Posterior vena cava (tissue), 2 donors: ENCODE measurements at regions not wholly inside any gene's neighbourhood (a gene's known extent, or its start where the extent isn't known, plus 50 kb on each side); places are given as distances from the start of the nearest gene placed in this dataset.

ENCODE experiments used
- DNase-seq: peaks from one replicate; pipeline ENCODE4 v3.0.0-alpha.2; 2020; ENCODE audit warnings: low spot score
- intact Hi-C, 2 donors: fragments of 100-400 bp; cut with DNase I; formaldehyde crosslinking; loops; one replicate each; pipeline versions ENCODE4 v1.14.1 to v1.14.2; 2022 to 2023
- donor health status: DM: yes; HTN: yes; CAD: no.
- donor health status: DM: yes; HTN: yes; CAD: no.

GRCh38 chr6:91387290-91388059 lies 800.6 kb upstream of the MAP3K7 start:
- intact Hi-C loops, result no loop called here
- no peak for DNase-seq

- DNase-seq, result no peak
- intact Hi-C loops, result no loop called here
Measured at GRCh38 chr6:91386204-91386603, 799.3 kb upstream of the MAP3K7 start.

GRCh38 chr6:91383207-91383606 lies 796.3 kb upstream of the MAP3K7 start:
- DNase-seq, result no peak
- intact Hi-C loops, result no loop called here

- no peak for DNase-seq
- intact Hi-C loops, result no loop called here
Measured at GRCh38 chr6:91376686-91377085, 789.8 kb upstream of the MAP3K7 start.

GRCh38 chr6:91366781-91367180 lies 779.9 kb upstream of the MAP3K7 start:
- no peak for DNase-seq
- intact Hi-C loops, result no loop called here

- intact Hi-C loops, result no loop called here
- no peak for DNase-seq
Measured at GRCh38 chr6:91358986-91359385, 772.1 kb upstream of the MAP3K7 start.

GRCh38 chr6:91352878-91353277 lies 766.0 kb upstream of the MAP3K7 start:
- DNase-seq, result no peak
- intact Hi-C loops, result no loop called here

GRCh38 chr6:91352321-91352720 lies 765.4 kb upstream of the MAP3K7 start:
- no peak for DNase-seq
- intact Hi-C loops, result no loop called here

- intact Hi-C loops, result no loop called here
Measured at GRCh38 chr6:91350146-91350908, 763.5 kb upstream of the MAP3K7 start.

GRCh38 chr6:91341473-91341872 lies 754.6 kb upstream of the MAP3K7 start:
- intact Hi-C loops, result no loop called here
- DNase-seq, result no peak

More at GRCh38 chr6:91350146-91350908, 763.5 kb upstream of the MAP3K7 start:
- DNase-seq, result no peak

- no peak for DNase-seq
- intact Hi-C loops, result no loop called here
Measured at GRCh38 chr6:91340896-91341395, 754.1 kb upstream of the MAP3K7 start.

- intact Hi-C loops, result no loop called here
- DNase-seq, result no peak
Measured at GRCh38 chr6:91337967-91338366, 751.1 kb upstream of the MAP3K7 start.

GRCh38 chr6:91330896-91331295 lies 744.0 kb upstream of the MAP3K7 start:
- intact Hi-C loops, result no loop called here

GRCh38 chr6:91328241-91328640 lies 741.4 kb upstream of the MAP3K7 start:
- DNase-seq, result no peak
- intact Hi-C loops, result no loop called here

More at GRCh38 chr6:91330896-91331295, 744.0 kb upstream of the MAP3K7 start:
- DNase-seq, result no peak

- DNase-seq, result no peak
- intact Hi-C loops, result no loop called here
Measured at GRCh38 chr6:91324711-91325110, 737.8 kb upstream of the MAP3K7 start.

GRCh38 chr6:91317984-91318383 lies 731.1 kb upstream of the MAP3K7 start:
- intact Hi-C loops, result no loop called here
- DNase-seq, result no peak

- intact Hi-C loops, result no loop called here
Measured at GRCh38 chr6:91317247-91317835, 730.5 kb upstream of the MAP3K7 start.

GRCh38 chr6:91310178-91310577 lies 723.3 kb upstream of the MAP3K7 start:
- DNase-seq, result no peak
- intact Hi-C loops, result no loop called here

More at GRCh38 chr6:91317247-91317835, 730.5 kb upstream of the MAP3K7 start:
- DNase-seq, result no peak

- intact Hi-C loops, result no loop called here
- DNase-seq, result no peak
Measured at GRCh38 chr6:91305755-91306154, 718.9 kb upstream of the MAP3K7 start.

- intact Hi-C loops, result no loop called here
- no peak for DNase-seq
Measured at GRCh38 chr6:91304521-91304920, 717.6 kb upstream of the MAP3K7 start.
